ENCODE measurements at regions not wholly inside any gene's neighbourhood (a gene's known extent, or its start where the extent isn't known, plus 50 kb on each side); places are given as distances from the start of the nearest gene placed in this dataset.
"Not testable (repeated sequence)": the region's sequence is repeated elsewhere in the genome, so short reads cannot be mapped to it uniquely, and the experiment has no call there.

DNA sequence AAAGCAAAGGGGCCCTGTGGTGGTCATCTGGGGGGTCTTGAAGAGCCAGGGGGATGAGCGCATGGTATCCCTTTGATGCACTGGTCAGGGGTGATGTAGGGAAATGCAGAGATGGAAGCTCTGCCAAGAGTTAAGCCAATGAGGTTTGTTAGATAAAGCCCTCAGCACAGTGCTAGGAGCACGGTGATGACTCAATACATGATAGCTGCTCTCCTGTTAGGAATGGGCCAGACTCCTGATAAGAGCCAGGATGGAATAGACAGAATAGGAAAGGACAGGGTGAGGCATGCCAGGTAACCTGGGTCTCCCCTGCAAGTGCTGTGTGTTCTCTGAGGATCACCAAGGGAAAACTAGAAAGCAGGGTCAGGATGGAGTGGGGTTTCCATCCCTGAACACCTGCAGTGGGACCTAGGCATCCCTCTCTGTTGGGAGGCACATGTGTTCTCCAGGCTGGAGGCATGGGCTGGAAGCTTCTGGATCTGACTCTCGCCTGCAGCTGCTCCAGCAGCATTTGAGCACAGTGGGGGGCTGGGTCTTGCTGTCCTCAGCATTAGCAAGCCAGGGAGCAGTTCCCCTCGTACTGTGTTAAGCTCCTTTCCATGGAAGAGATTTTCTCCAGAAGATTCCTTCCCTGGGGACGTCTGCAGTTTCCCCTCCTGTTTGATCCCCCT is 71.8 kb upstream of the TIAM2 start:
- no peak for DNase-seq

DNA sequence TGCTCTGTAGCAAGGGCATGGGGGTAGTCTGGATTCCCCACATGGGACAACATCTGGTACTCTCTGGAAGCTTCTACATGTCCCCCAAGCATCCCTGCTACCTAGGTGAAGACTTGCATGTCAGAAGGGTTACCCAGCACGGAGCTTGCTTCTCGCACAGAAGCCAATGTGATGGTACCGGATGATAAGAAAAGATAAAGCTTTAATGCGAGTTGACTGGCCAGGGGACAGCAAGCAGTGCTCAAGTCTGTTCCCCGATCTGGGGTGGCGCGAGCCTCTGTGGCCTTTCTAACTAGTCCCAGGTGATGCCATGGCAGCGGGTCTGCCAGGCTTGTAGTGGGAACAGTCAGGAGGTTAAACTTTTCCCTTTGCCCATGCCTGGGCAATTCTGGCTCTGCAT is 70.0 kb upstream of the TIAM2 start:
- no peak for DNase-seq

DNA sequence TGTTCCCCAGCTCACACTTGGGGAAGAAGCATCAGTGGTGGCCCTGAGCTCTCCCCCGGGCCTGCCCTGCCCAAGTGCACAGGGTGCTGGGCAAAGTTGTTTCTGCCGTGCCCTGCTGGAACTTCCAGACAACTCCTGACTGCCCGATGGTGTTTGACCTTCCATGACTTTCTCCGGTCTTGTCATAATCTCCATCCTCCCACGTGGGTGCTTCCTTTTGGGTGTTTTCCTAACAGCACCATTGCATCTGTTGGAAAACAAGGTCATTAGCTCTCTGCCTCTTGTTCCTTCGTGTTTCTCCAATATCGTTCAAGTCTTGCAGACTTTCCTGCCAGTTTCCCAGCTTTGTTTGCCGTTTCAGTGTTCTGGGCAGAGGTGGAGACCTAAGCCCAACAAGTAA is 68.7 kb upstream of the TIAM2 start:
- no peak for DNase-seq

DNA sequence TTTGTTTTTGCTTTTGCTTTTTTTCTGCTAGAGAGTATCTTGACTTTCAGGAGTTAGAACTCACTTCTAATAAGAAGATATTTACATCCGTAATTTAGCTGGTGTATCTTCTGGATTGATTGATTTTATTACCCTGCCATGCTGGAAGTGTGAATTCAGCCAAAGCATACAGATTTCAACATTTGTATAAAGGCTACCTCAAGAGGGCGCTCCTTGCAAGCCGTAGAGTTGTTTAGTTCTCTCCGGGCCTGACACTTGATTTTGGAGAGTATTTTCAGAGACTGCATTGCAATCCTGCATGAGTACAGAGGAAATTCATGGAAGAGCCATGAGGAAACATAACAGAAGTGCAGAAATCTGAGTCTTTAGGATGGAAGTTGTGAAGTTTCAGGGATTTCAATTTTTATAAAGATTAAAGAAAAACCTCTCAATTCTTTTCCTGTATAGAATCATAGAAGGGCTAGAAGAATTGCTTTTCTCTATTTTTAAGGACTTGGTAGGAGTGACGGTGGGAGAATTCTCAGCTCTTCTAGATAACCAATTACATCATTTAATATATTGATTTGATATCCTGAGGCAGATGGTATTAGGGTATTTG is 66.7 kb upstream of the TIAM2 start:
- DNase-seq = peak; percentile 83

DNA sequence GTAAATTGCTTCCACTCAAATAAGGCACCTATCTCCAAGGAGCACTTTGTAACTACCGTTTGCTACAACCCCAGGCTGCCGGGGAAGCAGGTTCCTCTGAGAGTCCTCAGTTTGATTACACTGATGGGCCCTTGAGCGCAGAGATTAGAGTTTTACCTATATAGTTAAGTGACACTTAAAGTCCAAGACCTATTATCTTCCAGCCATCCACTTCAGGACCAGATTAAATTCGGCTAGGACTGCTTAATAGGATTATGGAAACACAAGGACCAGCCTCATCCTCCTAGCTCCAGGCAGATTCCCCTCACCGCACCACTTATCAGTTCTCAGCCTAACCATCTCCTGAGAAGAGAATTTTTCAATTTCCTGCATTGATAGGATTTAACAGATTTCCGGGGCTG is 64.7 kb upstream of the TIAM2 start:
- no peak for DNase-seq

DNA sequence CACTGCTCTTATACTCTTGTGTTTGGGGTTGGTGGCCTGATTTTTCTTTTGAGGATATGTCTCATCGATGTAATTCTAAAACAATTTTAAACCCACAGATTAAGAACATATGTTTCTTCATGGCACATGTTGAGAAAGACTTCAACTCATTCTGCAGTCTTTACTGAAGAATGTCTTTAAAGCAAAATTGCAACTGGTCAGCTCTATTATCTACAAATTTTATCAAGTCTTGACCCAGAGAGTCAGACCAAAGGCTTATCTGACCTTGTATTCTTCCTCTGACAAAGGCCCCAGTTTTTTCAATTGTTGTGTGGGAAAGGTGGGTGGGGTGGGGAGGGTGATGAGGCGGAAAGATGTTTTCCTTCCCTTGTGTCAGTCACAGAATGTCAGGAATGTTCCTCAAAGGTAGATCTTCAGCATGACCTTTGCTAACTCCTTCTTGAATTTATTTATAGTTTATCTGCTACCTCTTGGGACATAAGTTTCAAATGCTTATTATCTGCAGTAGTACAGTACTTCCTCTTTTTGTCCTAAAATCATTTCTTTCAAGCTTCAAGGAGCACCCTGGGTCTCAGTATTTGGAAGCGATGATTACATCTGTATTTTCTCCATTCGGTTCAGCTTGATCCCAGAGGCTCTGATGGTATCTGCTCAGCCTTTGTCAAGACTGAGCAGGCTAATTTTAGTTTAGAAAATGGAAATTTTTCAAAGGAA is 63.2 kb upstream of the TIAM2 start:
- DNase-seq = no peak

DNA sequence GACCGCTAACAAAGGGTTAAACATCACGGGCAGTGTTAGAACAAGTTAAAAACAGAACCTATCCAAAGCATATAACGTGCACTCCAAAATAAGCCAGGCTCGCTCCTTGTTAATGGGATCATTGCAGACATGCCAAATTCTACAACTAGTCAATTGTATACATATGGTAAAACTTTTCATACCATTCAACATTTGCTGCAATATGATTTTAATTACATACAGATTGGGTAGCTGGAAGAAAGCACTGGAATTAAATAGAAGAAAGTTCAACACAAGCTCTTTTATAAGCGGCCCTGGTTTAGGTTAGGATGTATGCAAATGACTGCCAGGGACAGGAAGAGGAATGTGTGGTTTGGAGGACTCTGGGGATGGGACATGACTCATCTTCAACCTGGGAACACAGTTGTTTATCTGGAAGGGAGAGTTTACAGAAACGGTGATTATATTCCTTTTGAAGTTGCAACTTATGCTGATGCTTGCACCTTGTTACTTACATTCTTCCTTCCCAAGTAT is 62.5 kb upstream of the TIAM2 start:
- DNase-seq = no peak

DNA sequence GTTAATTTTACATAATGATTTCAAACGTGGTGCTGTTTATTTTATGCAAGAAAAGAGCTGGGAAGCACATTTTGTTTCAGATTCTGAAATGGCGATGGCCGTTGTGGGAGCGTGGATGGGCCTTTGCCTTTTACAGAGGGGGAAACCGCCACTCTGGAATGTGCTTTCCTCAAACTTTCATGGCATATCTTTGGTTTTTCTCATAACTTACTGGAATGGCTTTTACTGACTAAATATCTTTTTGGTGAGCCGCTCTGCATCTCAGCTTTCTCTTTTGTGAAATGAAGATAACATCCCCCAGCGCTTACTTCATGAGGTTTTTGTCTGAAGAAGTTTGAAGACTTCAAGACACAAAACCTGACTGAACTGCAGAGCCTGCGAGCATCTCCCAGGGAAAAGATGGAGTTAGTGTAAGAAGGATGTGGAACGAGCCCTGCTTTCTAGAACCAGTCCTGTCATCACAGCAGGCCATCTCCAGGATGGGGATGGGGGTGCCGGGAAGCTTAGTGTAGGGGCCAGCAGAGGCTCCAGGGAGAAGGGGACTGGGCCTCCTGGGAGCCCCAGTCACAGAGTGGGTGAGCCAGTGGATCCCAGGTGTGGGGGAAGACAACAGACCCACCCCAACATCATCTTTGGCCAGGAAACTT is 61.8 kb upstream of the TIAM2 start:
- no peak for DNase-seq

DNA sequence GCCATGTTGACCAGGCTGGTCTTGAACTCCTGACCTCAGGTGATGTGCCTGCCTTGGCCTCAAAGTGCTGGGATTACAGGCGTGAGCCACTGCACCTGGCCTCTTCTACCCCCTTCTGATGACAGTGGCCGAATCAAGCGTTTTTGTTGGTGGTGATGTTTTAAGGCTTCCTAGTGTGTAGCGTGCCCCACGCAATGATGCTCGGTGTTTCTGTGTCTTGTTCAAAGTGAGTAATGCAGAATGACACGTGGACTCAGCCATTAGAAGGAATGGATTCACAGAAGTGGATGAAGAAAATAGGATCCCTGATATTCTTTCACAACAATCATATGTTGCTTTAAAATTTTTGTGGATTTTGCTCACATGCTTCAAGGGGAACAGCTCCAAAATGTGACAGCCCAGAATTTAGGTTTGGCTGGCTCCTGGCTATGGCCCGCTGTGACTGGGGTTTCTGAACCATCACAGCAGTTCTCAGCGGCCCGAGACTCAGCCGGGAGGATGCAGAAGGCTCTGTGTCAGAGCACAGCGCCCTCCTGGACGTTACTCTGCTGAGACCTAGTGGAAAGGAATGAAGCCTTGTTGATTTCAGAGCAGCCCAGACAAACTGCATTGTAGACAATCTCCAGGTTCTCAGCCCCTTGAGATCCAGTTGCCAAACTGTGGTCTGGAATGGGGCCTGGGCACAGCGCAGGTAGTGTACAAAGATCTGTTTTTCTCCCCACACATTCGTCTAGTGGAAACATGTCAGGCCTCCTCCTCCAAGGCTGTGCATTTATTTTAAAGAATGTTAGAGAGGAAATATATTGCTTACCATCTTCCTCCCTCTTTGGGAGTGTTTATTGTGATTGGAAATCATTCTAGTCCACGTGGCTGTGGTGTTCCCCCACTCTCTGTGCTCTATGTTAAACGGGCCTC is 57.6 kb upstream of the TIAM2 start:
- no peak for DNase-seq

DNA sequence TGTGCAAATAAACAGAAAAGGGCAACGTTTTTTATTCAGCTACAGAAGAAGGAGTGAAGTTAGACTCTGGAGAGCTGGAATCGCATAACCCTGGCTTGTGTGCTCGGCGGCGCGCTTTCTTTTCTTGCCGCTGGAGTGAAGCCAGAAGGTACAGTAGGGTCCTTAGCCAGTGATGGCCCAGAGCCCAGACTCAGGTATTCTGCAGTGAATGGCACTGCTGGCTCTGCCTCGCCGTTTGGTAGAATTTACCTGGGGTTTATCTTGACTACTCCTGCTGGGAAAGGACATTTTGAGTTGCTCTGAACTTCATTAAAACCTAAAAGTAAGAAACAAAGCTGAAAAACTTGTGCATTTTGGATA is 56.9 kb upstream of the TIAM2 start:
- no peak for DNase-seq

DNA sequence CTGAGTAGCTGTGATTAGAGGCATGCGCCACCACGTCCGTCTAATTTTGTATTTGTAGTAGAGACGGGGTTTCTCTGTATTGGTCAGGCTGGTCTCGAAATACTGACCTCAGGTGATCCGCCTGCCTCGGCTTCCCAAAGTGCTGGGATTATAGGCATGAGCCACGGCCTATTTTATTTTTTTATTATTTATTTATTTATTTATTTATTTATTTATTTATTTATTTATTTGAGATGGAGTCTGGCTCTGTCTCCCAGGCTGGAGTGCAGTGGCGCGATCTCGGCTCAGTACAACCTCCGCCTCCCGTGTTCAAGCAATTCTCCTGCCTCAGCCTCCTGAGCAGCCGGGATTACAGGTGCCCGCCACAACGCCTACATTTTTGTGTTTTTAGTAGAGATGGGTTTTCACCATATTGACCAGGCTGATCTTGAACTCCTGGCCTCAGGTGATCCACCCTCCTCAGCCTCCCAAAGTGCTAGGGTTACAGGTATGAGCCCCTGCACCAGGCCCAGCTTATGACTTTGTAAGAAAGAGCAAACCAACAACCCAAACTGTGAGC is 56.3 kb upstream of the TIAM2 start:
- DNase-seq = not testable (repeated sequence)

DNA sequence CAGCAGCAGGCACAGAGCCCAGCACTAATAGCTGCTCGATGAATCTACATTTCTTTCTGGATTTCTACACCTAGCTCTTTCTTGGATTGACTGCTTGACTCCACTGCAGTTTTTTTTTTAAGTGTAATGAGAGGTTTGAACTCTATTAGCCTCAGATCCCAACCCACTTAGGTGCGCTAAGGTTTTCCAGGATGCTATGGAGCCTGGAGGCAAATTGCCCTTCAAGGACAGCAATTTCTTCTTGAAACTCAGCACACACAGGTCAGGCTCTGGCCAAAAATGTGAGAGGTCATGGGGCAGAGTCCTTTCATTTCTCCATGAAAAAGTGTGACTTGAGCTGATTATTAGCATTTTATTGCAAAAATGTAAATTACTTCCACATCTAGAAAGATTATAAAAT is 52.3 kb upstream of the TIAM2 start:
- DNase-seq = no peak

DNA sequence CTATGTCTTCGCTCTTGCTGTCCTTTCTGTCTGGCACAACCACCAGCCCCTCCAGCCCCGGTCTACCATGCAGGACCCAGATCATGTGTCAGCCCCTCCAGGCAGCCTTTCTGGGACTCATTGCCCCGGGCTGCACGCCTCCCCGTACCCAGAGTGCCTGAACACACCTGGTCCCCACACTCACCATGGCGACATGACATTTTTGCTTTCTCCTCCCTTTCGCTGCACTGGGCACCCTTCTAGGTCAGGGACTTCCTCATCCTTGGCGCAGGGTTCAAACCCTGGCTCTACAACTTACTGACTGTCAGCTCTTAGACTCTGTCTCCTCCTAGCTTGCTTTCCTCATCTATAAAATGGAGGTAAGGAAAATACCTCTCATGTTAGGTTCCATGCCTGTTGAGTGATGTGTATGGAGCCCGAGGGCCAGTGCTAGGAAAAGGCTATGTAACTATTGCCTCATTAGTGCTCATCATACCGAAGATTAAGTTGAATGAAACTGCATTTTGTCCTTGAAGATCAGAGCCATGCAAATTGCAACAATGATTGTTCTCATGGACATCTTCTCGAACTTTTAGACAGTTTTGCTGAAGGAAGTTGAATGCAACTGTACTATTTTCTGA is 49.7 kb upstream of the TIAM2 start:
- DNase-seq = no peak
